Thoracic aorta (tissue), 2 donors: ENCODE measurements at regions not wholly inside any gene's neighbourhood (a gene's known extent, or its start where the extent isn't known, plus 50 kb on each side); places are given as distances from the start of the nearest gene placed in this dataset.

Source experiments
- ATAC-seq: fragments of 150-250 bp; one replicate; pipeline ENCODE4 v1.8.0; 2017; ENCODE audit warnings: low read depth; ENCODE audit not compliant: insufficient number of reproducible peaks, low FRiP score
- DNase-seq: peaks from one replicate; pipeline ENCODE4 v3.0.0-alpha.2; 2020; ENCODE audit warnings: low spot score
- H3K27ac ChIP-seq, 2 donors: fragments of 200-600 bp; sonication (generic); 1 replicate in 1 of 2; 2 replicates in 1 of 2; pipeline ENCODE4 v1.5.1; 2016; ENCODE audit warnings: mild to moderate bottlenecking in 2 of 2, moderate library complexity in 2 of 2
- H3K27me3 ChIP-seq: fragments of 200-600 bp; sonication (generic); replicated peaks from 2 replicates; pipeline ENCODE4 v1.6.0; 2016; ENCODE audit warnings: mild to moderate bottlenecking; ENCODE audit not compliant: insufficient read depth
- H3K36me3 ChIP-seq: fragments of 200-600 bp; sonication (generic); one replicate; pipeline ENCODE4 v1.5.1; 2016
- H3K4me1 ChIP-seq, 2 donors: fragments of 200-600 bp; sonication (generic); 1 replicate in 1 of 2; 2 replicates in 1 of 2; pipeline versions ENCODE4 v1.5.1 to v1.6.0; 2016; ENCODE audit warnings: low read depth in 2 of 2, mild to moderate bottlenecking in 1 of 2; ENCODE audit not compliant: control insufficient read depth in 1 of 2
- H3K4me3 ChIP-seq: fragments of 200-600 bp; sonication (generic); 2 replicates; pipeline ENCODE4 v1.5.1; 2016; ENCODE audit warnings: mild to moderate bottlenecking
- H3K9me3 ChIP-seq: fragments of 200-600 bp; sonication (generic); 2 replicates; pipeline ENCODE4 v1.5.1; 2016
- CTCF ChIP-seq: fragments of 200-600 bp; sonication (generic); IDR thresholded peaks from one replicate; pipeline ENCODE4 v1.5.1; 2019; ENCODE audit warnings: antibody characterized with exemption

DNA sequence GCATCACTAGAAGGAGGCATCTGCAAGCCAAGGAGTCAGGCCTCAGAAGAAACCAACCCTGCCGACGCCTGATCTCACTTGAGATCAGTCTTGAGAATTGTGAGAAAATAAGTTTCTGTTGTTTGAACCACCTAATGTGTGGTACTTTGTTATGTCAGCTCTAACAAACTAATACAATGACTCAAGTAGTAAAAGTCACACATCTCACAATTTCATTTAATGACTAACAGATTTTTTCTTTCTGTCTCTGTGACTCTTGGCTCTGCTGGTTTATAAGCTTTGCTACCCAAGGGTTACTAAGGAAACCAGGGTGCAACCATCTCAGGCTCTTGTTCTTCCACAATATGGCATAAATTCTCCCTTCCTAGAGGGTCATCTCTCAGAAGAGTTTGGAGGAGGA is 315.8 kb upstream of the GRAMD2B start:
- Histone ChIP-seq H3K36me3 (no peaks in the 10 kb centered on the region), H3K4me3 (no peak overlapping the region), H3K27ac (no peak overlapping the region), H3K27me3 (no peaks in the 10 kb centered on the region), H3K9me3 (no peaks in the 10 kb centered on the region), H3K4me1 (no peaks in the 10 kb centered on the region)
- ATAC-seq (no peak), DNase-seq (no peak)
- TF ChIP-seq CTCF: no peak

DNA sequence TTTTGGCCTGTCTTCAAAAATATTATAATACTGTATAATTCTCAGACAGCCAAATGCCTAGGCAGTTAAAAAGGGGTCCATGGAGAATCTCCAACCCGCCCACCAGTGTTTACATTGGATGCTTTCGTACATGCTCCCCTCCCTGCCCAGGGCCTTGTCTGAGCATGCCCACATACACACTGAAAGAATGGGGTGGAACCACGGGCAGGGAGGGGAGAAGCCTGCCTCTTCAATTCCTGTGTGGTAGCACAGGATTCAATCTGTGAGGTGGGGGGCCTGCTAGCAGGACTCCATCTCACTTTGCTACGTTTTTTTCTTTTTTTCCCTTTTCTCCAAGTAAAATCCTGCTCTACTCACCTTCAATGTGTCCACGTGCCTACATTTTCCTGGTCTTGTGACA is 314.7 kb upstream of the GRAMD2B start:
- Histone ChIP-seq H3K4me3 (no peak overlapping the region), H3K27ac (no peak overlapping the region), H3K4me1 (no peaks in the 10 kb centered on the region), H3K9me3 (no peaks in the 10 kb centered on the region), H3K36me3 (no peaks in the 10 kb centered on the region), H3K27me3 (no peaks in the 10 kb centered on the region)
- no peak for ATAC-seq
- no peak for TF ChIP-seq CTCF
- DNase-seq: no peak

DNA sequence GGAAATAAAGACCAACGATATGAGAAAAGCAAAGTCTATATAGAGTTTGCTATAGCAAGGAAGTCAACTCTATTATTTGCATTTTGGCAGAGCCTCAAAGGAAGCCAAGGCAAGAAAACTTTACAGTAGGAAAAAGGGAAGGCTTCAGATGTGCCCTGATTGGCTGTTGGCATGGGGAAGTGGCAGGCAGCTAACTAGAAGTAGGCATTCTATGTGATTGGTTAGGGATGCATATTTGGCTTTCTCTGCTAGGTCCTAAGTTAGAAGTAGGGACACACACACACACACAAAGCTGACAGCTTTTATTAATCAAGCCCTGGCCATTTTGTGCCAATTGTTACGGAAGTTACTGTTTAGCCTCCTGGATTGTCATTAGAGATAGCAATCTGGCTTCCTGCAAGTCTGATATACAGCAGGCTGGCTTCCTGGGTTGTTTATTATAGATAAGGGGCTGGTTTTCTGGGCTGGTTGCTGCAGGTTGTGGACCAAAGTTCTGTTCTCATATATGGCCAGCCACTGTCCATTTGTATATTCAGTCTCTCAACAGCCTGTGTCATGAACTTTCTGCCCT is 308.1 kb upstream of the GRAMD2B start:
- no peaks in the 10 kb centered on the region for H3K27me3 ChIP-seq
- ATAC-seq (no peak), DNase-seq (no peak)
- H3K27ac ChIP-seq: no peak overlapping the region
- H3K4me1 ChIP-seq: no peaks in the 10 kb centered on the region
- H3K4me3 ChIP-seq: no peak overlapping the region
- no peak for TF ChIP-seq CTCF
- no peaks in the 10 kb centered on the region for H3K36me3 ChIP-seq
- no peaks in the 10 kb centered on the region for H3K9me3 ChIP-seq

GRCh38 chr5:126117044-126117443 is 306.2 kb upstream of the GRAMD2B start:
- Histone ChIP-seq H3K9me3 (no peaks in the 10 kb centered on the region), H3K36me3 (no peaks in the 10 kb centered on the region), H3K27ac (no peak overlapping the region), H3K27me3 (no peaks in the 10 kb centered on the region), H3K4me3 (no peak overlapping the region), H3K4me1 (no peaks in the 10 kb centered on the region)
- TF ChIP-seq CTCF: no peak
- DNase-seq: no peak
- ATAC-seq: no peak

DNA sequence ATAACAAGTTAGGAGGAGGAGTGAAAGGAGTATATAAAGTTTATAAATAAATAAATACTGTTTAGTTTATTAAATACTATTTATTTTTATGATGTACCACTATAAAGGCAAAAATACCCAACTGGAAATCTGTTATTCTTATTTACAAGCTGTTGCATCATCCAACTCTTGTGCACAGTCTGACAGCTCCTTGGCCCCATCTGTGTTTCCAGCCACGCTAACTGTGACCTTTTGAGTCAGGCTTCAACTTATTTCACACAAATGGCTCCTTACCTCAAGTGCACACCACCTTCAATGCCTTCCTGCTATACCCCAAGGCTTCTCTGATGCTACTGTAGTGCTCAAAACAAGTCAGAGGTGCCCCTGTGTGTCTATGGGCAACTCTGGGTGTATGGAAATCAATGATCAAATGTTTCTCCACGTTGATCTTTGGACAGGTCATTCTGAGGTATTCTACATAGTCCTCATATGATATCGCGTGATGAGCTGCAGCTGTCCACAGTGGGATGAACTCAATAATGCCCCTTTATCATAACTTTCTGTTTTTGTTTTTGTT is 303.2 kb upstream of the GRAMD2B start:
- no peak for TF ChIP-seq CTCF
- ATAC-seq (no peak), DNase-seq (no peak)
- Histone ChIP-seq H3K4me3 (no peak overlapping the region), H3K4me1 (peaks cover 6 to 7% of the 10 kb centered on the region in 2 donors), H3K27ac (no peak overlapping the region), H3K9me3 (no peaks in the 10 kb centered on the region), H3K36me3 (no peaks in the 10 kb centered on the region), H3K27me3 (no peaks in the 10 kb centered on the region)
